B cell (primary cell): ENCODE measurements at regions not wholly inside any gene's neighbourhood (a gene's known extent, or its start where the extent isn't known, plus 50 kb on each side); places are given as distances from the start of the nearest gene placed in this dataset.

ENCODE experiments used
- CTCF ChIP-seq: fragments of 200-600 bp; IDR thresholded peaks from one replicate; pipeline ENCODE4 v1.8.0; 2022; ENCODE audit warnings: antibody characterized with exemption, mild to moderate bottlenecking
- EZH2 ChIP-seq: IDR thresholded peaks from 2 replicates; pipeline ENCODE4 v1.6.1; 2012; ENCODE audit warnings: borderline replicate concordance, low read depth, mild to moderate bottlenecking, moderate library complexity, low read length; ENCODE audit not compliant: insufficient read depth, poor library complexity, severe bottlenecking

DNA sequence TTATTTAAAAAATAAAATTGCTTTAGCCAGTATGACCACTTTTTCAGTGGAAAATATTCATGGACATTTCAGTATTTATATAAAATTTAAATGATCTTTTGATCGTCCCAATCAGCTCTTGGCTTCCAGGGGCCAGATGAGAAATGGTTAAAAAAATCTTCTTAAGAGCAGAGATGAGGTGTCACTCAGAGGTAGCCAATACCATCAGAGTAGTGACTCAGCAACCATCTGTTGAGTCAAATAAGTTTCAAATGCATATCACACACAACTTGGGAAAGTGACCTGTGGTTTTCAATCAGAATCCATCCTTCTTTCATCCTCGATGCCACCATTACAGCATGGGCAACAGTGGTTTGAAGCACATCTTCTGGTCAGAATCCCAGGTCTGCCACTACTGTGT lies 958.8 kb upstream of the NR2F2 start:
- TF ChIP-seq CTCF (no peak), EZH2 (no peak)
